CD1c-positive myeloid dendritic cell (primary cell): ENCODE measurements at regions not wholly inside any gene's neighbourhood (a gene's known extent, or its start where the extent isn't known, plus 50 kb on each side); places are given as distances from the start of the nearest gene placed in this dataset.

ENCODE experiments used
- DNase-seq: peaks from one replicate; pipeline ENCODE4 v3.0.0-alpha.2; 2016; ENCODE audit errors: extremely low spot score

GRCh38 chr13:32910530-32910929 lies 105.7 kb upstream of the KL start:
- DNase-seq: no peak

- no peak for DNase-seq
Measured at GRCh38 chr13:32911506-32911905, 104.7 kb upstream of the KL start.

DNA sequence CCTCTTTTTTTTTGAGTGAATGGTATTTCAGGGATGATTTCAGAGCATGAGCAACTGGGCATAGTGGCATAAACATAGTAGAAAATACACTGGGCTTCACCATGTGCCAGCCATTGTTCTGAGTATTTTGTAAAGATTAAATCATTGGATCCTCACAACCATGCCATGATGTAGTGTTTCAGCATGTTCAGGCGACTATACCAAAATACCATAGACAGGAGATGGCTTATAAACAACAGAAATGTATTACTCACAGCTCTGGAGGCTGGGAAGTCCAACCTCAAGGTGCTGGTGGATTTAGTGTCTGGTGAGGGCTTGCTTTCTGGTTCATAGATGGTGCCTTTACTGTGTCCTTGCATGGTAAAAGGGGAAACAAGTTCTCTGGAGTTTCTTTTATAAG lies 101.5 kb upstream of the KL start:
- DNase-seq: no peak

- DNase-seq: no peak
Measured at GRCh38 chr13:32917504-32917903, 98.7 kb upstream of the KL start.

DNA sequence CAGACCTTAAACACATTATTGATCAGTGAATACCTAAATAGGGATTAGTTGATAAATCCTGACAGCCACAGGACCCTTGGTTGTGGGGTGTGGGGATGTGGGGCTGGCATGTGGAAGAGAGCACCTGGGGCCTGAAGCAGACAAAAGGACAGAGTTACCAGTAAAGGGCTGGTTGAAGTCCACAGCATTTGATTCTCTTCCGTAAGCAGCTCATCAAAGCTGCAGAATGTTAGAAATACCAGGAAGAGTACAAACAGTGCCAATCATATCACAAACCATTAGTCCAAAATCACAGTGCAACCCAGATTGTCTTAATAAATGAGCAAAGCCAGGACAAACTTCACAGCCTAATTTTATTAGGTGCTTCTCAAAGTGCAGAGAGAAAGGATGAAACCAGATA lies 92.5 kb upstream of the KL start:
- DNase-seq: no peak

DNA sequence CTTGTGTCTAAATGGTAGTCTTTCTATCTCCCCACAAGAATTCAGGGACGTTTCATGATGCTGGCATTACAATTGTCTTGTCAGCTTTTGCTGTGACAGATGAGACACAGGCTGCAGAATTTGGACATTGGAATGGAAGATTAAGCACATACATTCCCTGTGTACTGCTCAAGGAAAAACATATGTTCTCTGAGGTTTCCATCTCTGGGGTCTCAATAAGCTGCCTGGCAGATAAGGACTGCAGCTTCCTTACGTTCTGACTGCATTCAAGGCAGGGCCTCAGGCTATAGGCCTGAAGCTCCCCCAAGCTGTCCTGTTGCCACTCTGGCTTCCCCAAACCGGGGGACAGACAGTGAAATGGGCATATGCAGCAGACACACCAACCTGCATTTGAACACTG lies 91.3 kb upstream of the KL start:
- no peak for DNase-seq

DNA sequence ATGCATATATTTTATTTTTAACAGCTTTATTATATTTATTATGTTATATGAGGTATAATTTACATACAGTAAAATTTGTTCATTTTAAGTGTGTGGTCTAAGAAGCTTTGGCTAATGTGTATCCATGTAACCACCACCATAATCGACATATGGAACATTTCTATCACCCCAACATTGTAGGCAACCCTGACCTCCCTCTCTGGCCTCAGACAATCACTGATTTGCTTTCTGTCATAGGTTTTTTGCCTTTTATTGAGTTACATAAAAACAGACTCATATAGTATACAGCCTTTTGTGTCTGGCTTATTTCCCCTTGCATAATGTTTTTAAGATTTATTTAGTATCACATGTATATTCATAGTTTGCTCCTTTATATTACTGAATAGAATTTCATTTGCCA lies 90.7 kb upstream of the KL start:
- no peak for DNase-seq

DNA sequence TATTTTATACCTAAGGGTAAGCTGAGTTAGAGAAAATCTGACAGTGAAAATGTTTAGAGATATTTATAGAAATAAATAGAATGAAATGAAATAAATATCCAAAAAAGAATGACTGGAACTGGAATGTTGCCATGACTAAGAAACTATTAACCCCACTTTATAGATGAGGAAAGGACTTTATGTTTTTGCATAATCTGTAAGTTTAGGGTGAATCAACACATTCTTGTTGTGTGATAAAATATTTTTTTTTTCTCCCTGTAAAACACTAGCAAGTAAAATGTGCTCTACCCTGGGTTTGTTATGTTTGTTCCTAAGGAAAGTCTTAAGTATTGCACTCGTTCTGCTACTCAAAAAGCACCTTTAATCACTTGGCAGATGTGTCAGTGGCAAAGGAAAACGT lies 83.8 kb upstream of the KL start:
- DNase-seq: no peak

DNA sequence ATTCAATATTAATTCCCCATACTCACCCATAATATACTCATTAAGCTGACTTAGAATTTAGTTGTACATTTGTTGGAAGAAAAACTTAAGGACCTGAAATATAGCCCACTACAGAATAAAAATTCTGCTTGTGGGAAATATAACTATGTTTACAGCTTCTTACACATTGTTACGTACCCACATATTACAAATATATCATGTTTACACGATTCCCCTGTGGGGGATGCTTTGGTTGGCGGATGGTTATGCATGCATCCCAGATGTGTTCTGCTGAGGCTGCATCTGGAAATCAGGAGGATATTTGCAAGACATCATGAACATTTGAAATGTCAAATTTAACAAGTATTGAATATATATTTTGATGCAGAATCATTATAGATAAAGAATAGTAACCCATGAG lies 79.5 kb upstream of the KL start:
- no peak for DNase-seq

DNA sequence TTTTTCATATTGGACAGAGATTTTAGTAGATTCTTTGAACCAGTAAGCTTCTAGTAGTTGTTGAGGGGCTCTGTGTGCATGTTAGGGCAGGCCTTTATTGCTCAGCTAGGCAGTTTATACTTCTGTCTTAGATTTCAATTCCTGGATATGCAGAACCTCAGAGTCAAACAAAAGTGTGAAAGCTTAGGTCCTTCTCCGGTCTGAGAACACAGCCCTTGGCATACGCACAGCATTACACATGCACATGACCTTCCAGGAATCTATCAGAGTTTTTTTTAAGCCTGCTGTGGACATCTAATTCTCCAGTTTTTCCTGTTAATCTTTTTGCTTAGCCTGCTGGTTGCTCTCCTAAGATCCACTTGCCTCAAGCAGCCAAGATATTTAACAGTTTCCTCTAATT lies 77.9 kb upstream of the KL start:
- DNase-seq: no peak

DNA sequence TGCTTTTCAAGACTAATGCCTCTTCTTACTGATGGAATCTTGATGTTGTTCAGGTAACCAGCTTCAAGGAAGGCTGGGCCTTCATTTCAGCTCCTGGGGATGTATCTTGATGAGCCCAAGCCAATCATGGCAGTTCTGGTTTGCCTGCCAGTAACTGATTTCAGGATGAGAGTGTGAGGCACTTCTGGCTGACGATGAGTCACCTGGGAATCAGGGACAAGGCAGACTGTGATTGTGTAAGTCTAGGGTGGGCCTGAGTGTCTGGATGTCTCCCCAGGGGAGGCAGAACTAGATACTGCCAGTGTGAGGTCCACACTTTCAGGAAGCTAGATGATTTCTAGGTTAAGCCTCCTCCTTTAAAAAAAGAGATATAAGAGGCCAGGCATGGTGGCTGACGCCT lies 77.3 kb upstream of the KL start:
- no peak for DNase-seq

GRCh38 chr13:32940601-32941000 lies 75.6 kb upstream of the KL start:
- no peak for DNase-seq

DNA sequence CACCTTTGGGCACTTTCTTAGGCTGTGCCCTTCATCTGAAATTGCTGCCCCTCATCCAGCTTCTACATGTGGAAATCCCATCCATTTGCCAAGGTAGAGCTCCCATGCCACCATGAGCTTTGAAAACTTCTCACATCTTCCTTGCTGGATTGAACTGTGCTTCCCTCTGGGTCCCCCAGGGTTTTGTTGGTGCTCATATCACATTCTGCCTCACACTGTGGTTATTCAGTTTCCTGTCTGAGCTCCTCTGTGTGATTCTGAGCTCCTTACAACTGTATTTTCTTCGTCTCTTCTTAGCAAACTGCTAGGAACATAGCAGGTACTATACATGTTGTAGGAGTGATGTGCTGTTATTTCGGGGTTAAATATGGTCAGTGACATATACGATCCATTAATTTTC lies 74.9 kb upstream of the KL start:
- DNase-seq: no peak

- no peak for DNase-seq
Measured at GRCh38 chr13:32946558-32946957, 69.7 kb upstream of the KL start.

DNA sequence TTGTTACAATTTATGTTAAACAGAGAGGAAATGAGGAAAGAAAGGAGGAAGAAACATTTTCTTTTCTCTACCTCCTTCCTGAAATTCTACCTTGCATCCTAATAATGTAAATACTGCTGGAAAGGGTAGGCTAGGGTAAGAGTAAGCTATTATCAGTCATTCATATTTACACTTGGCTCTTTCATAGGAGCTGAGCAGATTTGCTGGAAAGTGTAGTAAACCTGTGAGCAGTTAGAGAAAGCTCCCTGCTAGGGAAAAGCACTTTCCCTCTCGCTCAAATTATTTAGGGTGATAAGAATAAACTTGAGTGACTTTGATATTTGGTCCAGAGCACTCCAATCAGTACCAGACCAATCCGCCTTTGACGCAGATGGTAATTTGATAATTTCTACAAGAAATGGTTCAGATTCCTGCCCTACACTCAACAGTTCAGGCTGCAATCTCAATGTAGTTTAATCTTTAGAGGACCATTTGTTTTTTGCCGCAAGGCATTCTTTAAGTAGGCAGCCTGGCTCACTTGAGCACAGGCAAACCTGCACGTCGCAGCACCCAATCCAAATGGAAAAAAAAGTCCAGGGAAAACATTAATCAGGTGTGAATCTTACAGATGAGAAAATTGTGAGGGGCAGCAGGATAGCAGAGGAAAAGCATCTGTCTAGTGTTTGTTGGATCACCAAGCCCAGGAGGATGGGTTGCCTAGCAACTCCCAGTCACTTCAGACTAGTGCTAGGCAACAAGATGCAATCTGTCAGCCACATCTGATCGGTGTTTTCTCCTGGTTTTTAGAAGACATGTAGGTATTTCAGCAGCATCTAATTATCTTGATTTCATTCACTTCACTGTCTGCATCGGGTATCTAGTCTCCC lies 68.6 kb upstream of the KL start:
- no peak for DNase-seq

GRCh38 chr13:32949820-32950219 lies 66.4 kb upstream of the KL start:
- DNase-seq: no peak

- no peak for DNase-seq
Measured at GRCh38 chr13:32951580-32951979, 64.6 kb upstream of the KL start.

GRCh38 chr13:32955881-32956594 lies 60.2 kb upstream of the KL start:
- DNase-seq: no peak

GRCh38 chr13:32956595-32956933 lies 59.7 kb upstream of the KL start:
- no peak for DNase-seq

DNA sequence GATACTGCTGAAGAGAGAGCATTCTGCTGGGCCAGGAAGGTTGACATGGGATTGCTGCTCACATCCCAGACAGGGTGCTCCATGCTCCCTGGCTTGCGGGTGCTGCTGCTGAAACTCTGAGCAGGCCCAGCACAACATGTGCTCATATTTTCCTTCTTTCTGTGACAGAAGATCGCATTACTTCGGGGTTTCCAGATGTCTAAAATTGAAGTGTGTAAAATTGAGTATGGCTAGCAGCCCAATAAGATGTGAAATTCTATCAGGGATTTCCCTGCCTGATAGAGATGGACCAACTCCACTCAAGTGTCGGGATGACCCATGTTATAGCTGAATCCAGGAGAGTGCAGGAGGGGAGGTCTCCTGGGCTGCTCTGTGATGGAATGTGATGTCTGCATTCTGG lies 55.6 kb upstream of the KL start:
- no peak for DNase-seq

GRCh38 chr13:32961724-32962123 lies 54.5 kb upstream of the KL start:
- no peak for DNase-seq

DNA sequence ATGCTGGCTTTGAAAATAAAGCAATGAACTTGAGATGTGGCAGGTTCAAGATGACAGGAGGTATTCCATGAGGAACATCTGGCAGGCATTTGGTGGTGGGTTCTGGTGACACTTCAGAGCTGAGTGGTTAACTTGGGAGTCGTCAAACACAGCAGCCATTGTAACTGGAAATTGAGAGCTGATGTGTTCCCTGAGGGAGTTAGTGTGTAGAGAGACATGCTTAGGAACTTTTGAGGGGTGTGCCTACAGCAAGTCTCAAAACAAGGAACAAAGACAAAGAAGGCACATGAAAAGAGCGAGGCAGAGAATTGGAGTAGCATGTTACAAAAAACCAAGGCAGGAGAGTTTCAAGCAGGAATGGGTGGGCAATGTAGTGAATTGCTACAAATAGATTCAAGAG lies 53.9 kb upstream of the KL start:
- DNase-seq: no peak

DNA sequence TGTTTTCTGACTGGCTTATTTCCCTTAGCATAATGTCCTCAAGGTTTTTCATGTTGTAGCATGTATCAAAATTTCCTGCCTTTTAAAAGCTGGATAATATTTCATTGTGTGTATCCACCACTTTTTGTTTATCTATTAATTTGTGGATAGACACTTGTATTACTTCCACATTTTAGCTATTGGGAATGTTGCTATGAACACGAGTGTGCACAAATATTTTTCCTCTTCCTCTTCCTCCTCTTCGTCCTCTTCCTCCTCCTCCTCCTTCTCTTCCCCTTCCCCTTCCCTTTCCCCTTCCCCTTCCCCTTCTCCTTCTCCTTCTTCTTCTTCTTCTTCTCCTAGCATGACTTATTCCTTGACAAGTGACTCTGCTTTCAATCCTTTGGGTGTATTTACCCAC lies 51.2 kb upstream of the KL start:
- DNase-seq: no peak
